ENCODE measurements at regions not wholly inside any gene's neighbourhood (a gene's known extent, or its start where the extent isn't known, plus 50 kb on each side); places are given as distances from the start of the nearest gene placed in this dataset.

DNA sequence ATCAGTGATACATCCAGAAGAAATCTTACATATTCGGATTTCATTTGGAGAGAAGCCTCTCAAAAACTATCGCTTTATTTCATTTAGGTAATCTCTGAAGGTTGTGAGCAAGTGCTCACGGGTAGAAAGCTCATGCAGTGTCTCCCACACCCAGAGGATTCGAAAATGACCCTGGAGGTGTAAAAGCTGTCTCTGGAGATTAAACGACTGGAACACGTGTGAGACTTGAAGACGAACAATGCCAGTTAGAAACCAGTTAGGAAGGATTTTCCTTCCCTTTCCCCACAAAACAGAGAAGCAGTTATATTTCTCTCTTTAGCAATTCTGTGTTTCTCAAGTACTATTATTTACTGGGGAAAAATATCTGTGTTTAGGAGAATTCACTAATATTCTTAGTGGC, 92.5 kb upstream of the CD55 start:
- H3K27ac ChIP-seq (ENCODE audit: low read depth in 1 of 2, low read length in 2 of 2), result no peak overlapping the region
- no peaks in the 10 kb centered on the region for H3K36me3 Mint-ChIP-seq (ENCODE audit: low read depth)
- no peaks in the 10 kb centered on the region for H3K9me3 Mint-ChIP-seq
- no peaks in the 10 kb centered on the region for H3K9me3 ChIP-seq (ENCODE audit: control insufficient read depth in 1 of 2, insufficient read depth in 1 of 2, low read length in 2 of 2)
- no peak overlapping the region for H3K4me3 Mint-ChIP-seq
- no peaks in the 10 kb centered on the region for H3K4me1 ChIP-seq (ENCODE audit: insufficient read depth, low read length)
- H3K27me3 Mint-ChIP-seq, result peaks cover 3% of the 10 kb centered on the region
- intact Hi-C loops (cut with DNase I, micrococcal nuclease), result no loop called here
- CTCF ChIA-PET, result no interaction called here
- no peak overlapping the region for H3K4me3 ChIP-seq (ENCODE audit: low read length)
- H3K36me3 ChIP-seq (ENCODE audit: insufficient read depth, low read length), result no peaks in the 10 kb centered on the region
- no peak overlapping the region for H3K27ac Mint-ChIP-seq
- H3K4me1 Mint-ChIP-seq (ENCODE audit: low read depth), result no peaks in the 10 kb centered on the region
- POLR2A ChIA-PET, result interaction anchor here (1.0 kb wide), 1 partner anchor 92 kb away, joined by 3 read pairs; the partner anchor contains the start of gene CD55
- DNase-seq (no peak), ATAC-seq (ENCODE audit: poor library complexity) (no peak)
- H3K27me3 ChIP-seq (ENCODE audit: control insufficient read depth in 1 of 2, insufficient read depth in 2 of 2, low read length in 2 of 2), result no peaks in the 10 kb centered on the region
- TF ChIP-seq, protein P1, sequence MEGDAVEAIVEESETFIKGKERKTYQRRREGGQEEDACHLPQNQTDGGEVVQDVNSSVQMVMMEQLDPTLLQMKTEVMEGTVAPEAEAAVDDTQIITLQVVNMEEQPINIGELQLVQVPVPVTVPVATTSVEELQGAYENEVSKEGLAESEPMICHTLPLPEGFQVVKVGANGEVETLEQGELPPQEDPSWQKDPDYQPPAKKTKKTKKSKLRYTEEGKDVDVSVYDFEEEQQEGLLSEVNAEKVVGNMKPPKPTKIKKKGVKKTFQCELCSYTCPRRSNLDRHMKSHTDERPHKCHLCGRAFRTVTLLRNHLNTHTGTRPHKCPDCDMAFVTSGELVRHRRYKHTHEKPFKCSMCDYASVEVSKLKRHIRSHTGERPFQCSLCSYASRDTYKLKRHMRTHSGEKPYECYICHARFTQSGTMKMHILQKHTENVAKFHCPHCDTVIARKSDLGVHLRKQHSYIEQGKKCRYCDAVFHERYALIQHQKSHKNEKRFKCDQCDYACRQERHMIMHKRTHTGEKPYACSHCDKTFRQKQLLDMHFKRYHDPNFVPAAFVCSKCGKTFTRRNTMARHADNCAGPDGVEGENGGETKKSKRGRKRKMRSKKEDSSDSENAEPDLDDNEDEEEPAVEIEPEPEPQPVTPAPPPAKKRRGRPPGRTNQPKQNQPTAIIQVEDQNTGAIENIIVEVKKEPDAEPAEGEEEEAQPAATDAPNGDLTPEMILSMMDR (IDR thresholded peaks at IDR 0.05), result no peak

DNA sequence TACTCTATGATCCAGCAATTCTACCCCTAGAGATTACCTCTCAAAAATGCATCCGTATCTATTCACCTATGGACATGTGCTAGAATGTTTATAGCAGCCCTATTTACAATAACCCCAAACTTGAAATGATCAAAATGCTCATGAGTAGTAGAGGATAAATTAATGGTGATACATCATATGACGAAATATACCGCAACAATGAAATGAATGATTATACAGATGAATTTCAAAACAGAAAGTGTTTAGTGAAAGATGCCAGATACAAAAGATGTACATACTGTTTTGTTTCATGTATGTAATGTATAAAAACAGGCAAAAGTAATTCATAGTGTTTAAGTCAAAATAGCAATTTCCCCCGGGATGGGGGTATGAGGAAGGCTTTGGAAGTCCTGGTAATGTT, 91.0 kb upstream of the CD55 start:
- no peak for DNase-seq
- ChIA-PET POLR2A (no interaction called here), CTCF (no interaction called here)
- Mint-ChIP-seq H3K36me3 (ENCODE audit: low read depth) (no peaks in the 10 kb centered on the region), H3K27me3 (peaks cover 3% of the 10 kb centered on the region), H3K9me3 (no peaks in the 10 kb centered on the region), H3K27ac (no peak overlapping the region), H3K4me1 (ENCODE audit: low read depth) (no peaks in the 10 kb centered on the region), H3K4me3 (no peak overlapping the region)
- no peaks in the 10 kb centered on the region for H3K27me3 ChIP-seq (ENCODE audit: control insufficient read depth in 1 of 2, insufficient read depth in 2 of 2, low read length in 2 of 2)
- no peak overlapping the region for H3K27ac ChIP-seq (ENCODE audit: low read depth in 1 of 2, low read length in 2 of 2)
- no peaks in the 10 kb centered on the region for H3K36me3 ChIP-seq (ENCODE audit: insufficient read depth, low read length)
- no peak overlapping the region for H3K4me3 ChIP-seq (ENCODE audit: low read length)
- no peaks in the 10 kb centered on the region for H3K9me3 ChIP-seq (ENCODE audit: control insufficient read depth in 1 of 2, insufficient read depth in 1 of 2, low read length in 2 of 2)
- intact Hi-C loops (cut with DNase I, micrococcal nuclease), result no loop called here
- H3K4me1 ChIP-seq (ENCODE audit: insufficient read depth, low read length), result no peaks in the 10 kb centered on the region
- TF ChIP-seq, protein P1 (IDR thresholded peaks at IDR 0.05), result no peak
- no peak for ATAC-seq (ENCODE audit: poor library complexity)

DNA sequence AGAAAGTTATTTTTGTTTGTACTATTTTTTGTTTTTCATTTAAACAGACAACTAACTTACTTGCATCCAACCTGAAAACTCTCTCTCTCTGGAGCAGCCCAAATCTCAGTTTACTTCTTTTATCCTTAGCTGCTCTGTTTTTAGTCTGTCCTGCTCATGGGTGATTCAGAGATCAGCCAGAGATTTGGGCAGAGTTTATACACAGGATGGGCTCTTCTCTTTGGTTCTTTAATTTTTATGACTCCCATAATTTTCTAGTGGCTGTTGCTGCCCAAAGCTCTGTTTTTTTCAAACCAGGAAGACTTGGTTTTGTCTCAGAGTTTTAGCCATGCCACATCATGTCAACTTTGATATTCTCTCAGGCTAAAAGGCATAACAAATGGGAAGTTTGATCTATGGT, 86.8 kb upstream of the CD55 start:
- CTCF ChIA-PET, result no interaction called here
- ATAC-seq (ENCODE audit: poor library complexity) (no peak), DNase-seq (no peak)
- H3K27ac ChIP-seq (ENCODE audit: low read depth in 1 of 2, low read length in 2 of 2), result no peak overlapping the region
- no peak overlapping the region for H3K27ac Mint-ChIP-seq
- H3K27me3 ChIP-seq (ENCODE audit: control insufficient read depth in 1 of 2, insufficient read depth in 2 of 2, low read length in 2 of 2), result no peaks in the 10 kb centered on the region
- H3K4me3 Mint-ChIP-seq, result no peak overlapping the region
- no peaks in the 10 kb centered on the region for H3K4me1 ChIP-seq (ENCODE audit: insufficient read depth, low read length)
- no peaks in the 10 kb centered on the region for H3K36me3 ChIP-seq (ENCODE audit: insufficient read depth, low read length)
- H3K4me1 Mint-ChIP-seq (ENCODE audit: low read depth), result no peaks in the 10 kb centered on the region
- H3K9me3 ChIP-seq (ENCODE audit: control insufficient read depth in 1 of 2, insufficient read depth in 1 of 2, low read length in 2 of 2), result no peaks in the 10 kb centered on the region
- intact Hi-C loops (cut with DNase I, micrococcal nuclease), result no loop called here
- H3K9me3 Mint-ChIP-seq, result no peaks in the 10 kb centered on the region
- H3K36me3 Mint-ChIP-seq (ENCODE audit: low read depth), result no peaks in the 10 kb centered on the region
- H3K4me3 ChIP-seq (ENCODE audit: low read length), result no peak overlapping the region
- TF ChIP-seq, protein P1 (IDR thresholded peaks at IDR 0.05), result no peak
- peaks cover 3% of the 10 kb centered on the region for H3K27me3 Mint-ChIP-seq
- POLR2A ChIA-PET, result interaction anchor here (1.0 kb wide), 1 partner anchor 87 kb away, joined by 3 read pairs; the partner anchor contains the start of gene CD55

Measured in CD4-positive, alpha-beta T cell (primary cell).